GM19328 (cell line): ENCODE measurements at regions not wholly inside any gene's neighbourhood (a gene's known extent, or its start where the extent isn't known, plus 50 kb on each side); places are given as distances from the start of the nearest gene placed in this dataset.
"Not testable (repeated sequence)": the region's sequence is repeated elsewhere in the genome, so short reads cannot be mapped to it uniquely, and the experiment has no call there.

Source experiments
- ATAC-seq: cut with Tn5 transposase; IDR thresholded peaks from one replicate; pipeline ENCODE4 v1.9.1; 2021; ENCODE audit warnings: mild to moderate bottlenecking, moderate library complexity; ENCODE audit not compliant: unreplicated experiment

- ATAC-seq: no peak
These were observed 111.6 kb upstream of the BMAL1 start for GRCh38 chr11:13166036-13166435.

GRCh38 chr11:13168271-13168670 is 109.3 kb upstream of the BMAL1 start:
- no peak for ATAC-seq

- no peak for ATAC-seq
These were observed 107.9 kb upstream of the BMAL1 start for GRCh38 chr11:13169709-13170108.

- ATAC-seq: no peak
These were observed 103.5 kb upstream of the BMAL1 start for GRCh38 chr11:13174090-13174489.

DNA sequence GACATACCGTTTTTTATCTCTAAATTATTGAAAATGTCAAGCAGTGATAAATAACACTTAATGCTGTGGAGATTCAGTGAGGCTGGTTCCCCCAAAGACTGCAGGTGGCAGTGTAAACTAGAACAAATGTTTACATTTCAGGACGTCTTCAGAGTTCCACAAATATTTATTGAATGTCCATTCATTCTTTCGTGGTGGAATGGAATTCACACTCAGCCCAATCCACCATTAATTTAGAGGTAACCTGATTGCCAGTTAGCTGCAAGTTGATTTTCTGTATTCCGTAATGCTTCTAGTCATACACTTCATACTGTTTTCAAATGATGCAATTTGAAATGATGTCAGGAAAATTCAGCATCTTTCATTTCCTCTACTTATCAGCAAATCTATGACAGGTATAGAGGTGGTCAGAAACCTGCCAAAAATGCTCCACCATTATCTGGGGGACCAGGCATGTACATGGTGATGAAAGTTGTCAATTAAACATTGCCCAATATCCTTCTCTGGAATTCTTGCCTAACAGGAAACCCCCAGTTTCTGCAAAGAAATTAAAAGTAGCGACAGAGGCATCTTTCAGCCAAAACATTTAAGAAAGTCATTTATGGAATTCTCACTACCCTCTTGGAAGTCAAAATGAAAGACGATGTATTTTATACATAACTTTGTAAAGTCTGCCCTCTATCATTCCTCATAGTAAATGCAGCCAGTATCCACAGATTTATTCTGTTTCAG is 94.3 kb upstream of the BMAL1 start:
- ATAC-seq: no peak

DNA sequence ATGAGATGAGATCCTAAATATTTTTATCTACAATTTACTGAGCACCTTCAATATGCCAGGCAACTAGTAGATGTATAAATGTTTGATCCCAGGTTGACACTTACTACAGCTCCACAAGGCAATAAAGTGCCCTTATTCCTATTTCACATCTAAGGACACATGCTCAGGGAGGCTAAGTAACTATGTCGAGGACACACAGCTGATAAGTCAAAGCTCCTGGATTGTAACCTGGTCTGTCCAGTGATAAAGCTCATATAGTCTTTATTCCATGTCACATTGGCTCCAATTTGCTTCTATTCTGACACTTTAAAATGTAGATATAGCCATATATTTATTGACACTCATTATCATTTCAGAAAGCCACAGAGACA is 93.8 kb upstream of the BMAL1 start:
- no peak for ATAC-seq

DNA sequence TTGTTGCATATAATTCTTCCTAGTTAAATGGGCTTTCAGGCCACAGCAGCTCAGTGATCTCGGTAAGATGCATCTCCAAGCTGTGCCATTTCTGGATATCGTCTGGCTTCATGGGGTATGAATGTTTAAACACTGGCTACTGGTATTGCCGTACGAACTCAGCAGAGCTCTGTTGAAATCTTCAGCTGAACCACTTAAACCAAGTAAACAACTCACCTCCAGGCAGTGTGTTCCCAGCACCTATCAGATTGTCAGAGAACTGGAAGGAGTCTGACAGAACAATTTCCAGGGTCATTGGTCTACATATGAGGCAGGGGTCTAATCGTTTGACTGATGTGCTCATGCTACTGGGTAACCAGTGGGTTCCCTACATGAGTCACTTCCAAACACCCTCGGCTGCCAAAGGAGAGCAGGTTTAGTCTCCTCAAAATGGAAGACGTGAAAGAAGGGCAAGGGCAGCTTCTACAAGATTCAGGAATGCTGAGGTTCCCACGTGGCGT is 93.2 kb upstream of the BMAL1 start:
- no peak for ATAC-seq

- no peak for ATAC-seq
These were observed 89.4 kb upstream of the BMAL1 start for GRCh38 chr11:13188179-13188578.

GRCh38 chr11:13189561-13190426 is 87.8 kb upstream of the BMAL1 start:
- ATAC-seq: no peak

GRCh38 chr11:13193613-13194012 is 84.0 kb upstream of the BMAL1 start:
- ATAC-seq: no peak

DNA sequence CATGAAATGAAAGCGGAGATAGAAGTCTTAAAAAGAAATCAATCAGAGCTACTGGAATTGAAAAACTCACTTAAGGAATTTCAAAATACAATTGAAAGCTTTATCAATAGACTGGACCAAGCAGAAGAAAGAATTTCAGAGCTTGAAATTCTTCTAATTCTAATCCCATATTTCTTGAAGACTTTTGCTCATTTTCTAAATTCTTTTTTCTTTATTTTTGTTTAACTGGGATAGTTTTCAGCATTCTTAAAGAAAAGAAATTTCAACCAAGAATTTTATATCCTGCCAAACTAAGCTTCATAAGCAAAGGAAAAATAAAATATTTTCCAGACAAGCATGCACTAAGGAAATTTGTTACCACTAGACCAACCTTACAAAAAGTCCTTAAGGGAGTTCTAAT is 80.2 kb upstream of the BMAL1 start:
- not testable (repeated sequence) for ATAC-seq

DNA sequence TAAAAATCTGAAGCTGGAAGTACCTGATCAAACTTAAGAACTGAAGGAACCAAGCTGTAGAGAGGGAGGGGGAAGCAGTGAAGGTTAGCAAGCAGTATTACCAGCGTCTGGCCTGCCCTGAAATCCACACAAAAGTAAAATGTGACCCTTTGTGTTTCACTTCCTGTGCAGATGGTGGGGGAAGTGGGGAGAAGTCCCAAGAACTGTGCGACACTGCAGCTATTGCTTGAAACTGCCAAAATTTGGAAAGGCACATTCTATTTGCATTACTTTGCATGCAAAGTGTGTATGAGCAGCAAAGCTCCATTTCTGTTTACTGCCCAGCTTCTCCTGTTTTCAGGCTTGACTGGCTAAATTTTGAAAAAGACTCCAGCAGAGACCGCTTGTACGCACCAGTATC is 72.1 kb upstream of the BMAL1 start:
- ATAC-seq: no peak

DNA sequence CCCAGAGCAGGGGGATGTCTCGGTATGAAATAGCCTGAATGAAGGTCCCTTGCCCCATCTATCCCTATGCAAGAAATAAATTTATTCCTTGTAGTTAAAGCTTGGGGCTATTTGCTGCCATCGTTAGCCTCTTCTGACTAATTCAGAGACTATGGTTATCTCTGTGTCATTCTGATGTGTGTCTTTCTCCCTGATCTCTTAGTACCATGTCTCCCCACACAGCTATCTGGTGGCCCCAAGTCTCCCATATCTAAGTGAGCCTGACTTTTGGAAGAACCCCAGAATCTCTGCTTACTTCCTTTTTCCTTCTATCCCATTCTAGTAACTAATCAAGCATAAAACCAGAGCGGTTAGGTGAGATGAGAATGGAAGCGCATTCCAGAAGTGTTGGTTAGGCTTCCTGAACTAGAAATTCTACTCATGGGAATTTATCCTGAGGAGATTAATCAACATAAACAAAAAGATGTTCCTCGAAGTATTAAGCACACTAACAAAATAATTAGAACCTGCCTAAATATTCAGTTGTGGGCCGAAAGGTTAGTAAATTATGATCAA is 71.4 kb upstream of the BMAL1 start:
- ATAC-seq: no peak

DNA sequence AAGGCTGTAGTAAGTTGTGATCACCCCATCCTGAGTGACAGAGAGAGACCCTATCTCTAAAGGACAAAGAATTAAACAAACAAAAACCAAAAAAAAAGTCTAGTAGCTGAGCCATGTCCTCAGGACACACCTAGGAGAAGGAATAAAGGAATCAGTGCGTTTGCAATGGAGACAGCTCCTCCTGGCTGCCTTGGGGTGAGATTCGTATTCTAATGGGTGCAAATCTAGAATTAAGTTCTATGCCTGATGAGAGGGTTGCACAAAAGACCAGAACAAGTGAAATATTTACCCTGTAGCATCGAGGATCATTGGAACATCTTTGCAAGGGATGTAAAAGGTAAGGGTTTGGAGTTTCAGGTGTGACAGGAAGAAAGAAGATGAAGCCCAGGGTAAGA is 70.3 kb upstream of the BMAL1 start:
- no peak for ATAC-seq

- ATAC-seq: no peak
These were observed 69.7 kb upstream of the BMAL1 start for GRCh38 chr11:13207665-13208594.

GRCh38 chr11:13208921-13209320 is 68.7 kb upstream of the BMAL1 start:
- ATAC-seq: no peak

DNA sequence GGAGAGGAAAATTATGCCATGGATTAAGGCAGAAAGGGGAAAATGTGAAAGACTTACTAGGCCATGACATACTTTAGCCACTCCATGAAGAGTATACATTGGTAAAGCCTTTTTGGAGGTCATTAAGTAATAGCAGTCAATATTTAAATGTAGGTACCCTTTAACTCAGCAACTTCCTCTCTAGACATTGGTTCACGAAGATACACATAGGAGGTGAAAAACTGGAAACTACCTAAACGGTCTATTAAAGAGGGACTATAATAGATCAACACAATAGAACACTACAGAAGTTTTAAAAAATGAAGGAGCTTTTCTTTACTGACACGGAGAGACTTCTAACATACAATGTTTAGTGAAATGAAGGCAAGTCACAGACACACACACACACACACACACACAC is 68.2 kb upstream of the BMAL1 start:
- no peak for ATAC-seq

DNA sequence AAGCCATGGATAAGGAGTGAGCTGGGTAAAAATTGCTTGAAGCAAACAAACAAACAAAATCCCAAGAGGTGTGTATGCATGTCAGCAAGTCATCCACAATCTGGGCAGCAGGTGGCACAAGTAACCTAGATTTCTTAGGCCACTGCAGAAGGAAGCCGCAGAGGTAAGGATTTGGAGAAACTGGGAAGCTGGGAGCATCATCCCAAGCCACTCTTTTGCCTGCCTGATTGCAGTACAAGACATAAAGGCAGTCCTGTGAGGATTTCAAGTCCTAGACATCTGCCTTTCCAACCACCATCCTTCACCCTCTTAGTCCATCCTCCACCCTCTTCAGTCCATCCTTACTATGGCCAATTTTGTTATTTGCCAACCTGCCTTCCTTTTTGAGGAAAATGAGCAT is 67.2 kb upstream of the BMAL1 start:
- no peak for ATAC-seq

DNA sequence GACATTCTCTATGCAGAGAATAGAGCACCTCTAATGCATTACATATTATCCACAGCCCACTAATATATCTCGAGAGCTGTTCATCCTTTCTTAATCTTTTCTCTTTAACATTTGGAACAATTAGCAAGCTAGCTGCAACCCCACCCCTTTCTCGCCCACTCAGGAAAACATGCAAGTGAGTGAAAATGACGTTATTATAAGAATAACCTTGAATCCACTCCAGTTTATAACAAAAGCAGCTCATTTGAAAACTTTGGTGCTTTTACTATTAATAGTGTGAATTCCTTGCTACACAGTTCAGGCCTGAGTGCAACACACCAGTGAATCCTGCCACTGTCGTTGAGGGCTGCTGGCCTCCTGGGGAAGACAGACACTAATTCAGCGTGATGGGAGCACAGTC is 63.3 kb upstream of the BMAL1 start:
- ATAC-seq: no peak

DNA sequence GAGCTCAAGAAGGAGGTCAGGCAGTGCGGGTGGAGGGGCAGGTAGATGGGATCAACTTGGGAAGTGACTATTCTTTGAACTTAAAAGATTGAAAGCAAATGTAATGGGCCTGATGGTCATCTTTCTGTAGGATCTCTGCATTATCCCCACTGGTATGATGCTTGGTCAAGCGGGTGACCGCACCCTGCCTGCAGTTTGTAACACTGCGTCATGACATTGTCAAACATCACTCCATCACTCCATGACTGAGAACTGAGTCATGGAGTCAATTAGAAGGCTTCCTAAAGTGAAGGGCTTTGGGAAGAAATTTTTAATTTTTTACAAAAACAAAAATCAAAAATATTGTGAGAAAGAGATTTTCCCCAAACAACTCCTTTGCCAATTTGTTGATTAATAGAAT is 62.4 kb upstream of the BMAL1 start:
- no peak for ATAC-seq
